Astrocyte (in vitro differentiated cells and primary cell): ENCODE measurements at regions not wholly inside any gene's neighbourhood (a gene's known extent, or its start where the extent isn't known, plus 50 kb on each side); places are given as distances from the start of the nearest gene placed in this dataset.

Source experiments
- DNase-seq: peaks from one replicate; pipeline ENCODE4 v3.0.0-alpha.2; 2010; ENCODE audit warnings: low read depth
- FAIRE-seq: peaks from 2 replicates; lab custom pipeline; 2011; peaks lifted over from hg19 to GRCh38; lab: Jason Lieb, UNC
- H2AFZ ChIP-seq: 2 replicates; pipeline ENCODE4 v1.6.0; 2012; ENCODE audit warnings: low read depth, low read length, inconsistent platforms
- H3K27ac ChIP-seq: 2 replicates; pipeline ENCODE4 v1.5.1; 2011; ENCODE audit warnings: low read depth, low read length, inconsistent platforms
- H3K27me3 ChIP-seq: 2 replicates; pipeline ENCODE4 v1.6.0; 2011; ENCODE audit warnings: low read length, inconsistent platforms; ENCODE audit not compliant: insufficient read depth
- H3K36me3 ChIP-seq: 2 replicates; pipeline ENCODE4 v1.5.1; 2011; ENCODE audit warnings: low read length, inconsistent platforms; ENCODE audit not compliant: insufficient read depth
- H3K4me1 ChIP-seq: 2 replicates; pipeline ENCODE4 v1.5.1; 2011; ENCODE audit warnings: low read length, inconsistent platforms; ENCODE audit not compliant: insufficient read depth
- H3K4me2 ChIP-seq: 2 replicates; pipeline ENCODE4 v1.6.0; 2012; ENCODE audit warnings: low read length, inconsistent platforms
- H3K4me3 ChIP-seq: 2 replicates; pipeline ENCODE4 v1.5.1; 2011; ENCODE audit warnings: low read depth, mild to moderate bottlenecking, low read length, inconsistent platforms; ENCODE audit not compliant: insufficient read depth
- H3K79me2 ChIP-seq: 2 replicates; pipeline ENCODE4 v1.6.0; 2012; ENCODE audit warnings: mild to moderate bottlenecking, low read length, inconsistent platforms; ENCODE audit not compliant: insufficient read depth
- H3K9ac ChIP-seq: 2 replicates; pipeline ENCODE4 v1.6.0; 2012; ENCODE audit warnings: mild to moderate bottlenecking, low read length, inconsistent platforms
- H3K9me3 ChIP-seq: 2 replicates; pipeline ENCODE4 v1.5.1; 2012; ENCODE audit warnings: low read depth, mild to moderate bottlenecking, low read length, inconsistent platforms; ENCODE audit not compliant: insufficient read depth
- H4K20me1 ChIP-seq: 2 replicates; pipeline ENCODE4 v1.6.0; 2012; ENCODE audit warnings: low read length, inconsistent platforms; ENCODE audit not compliant: insufficient read depth
- H3K27ac Mint-ChIP-seq: one replicate; pipeline ENCODE4 v1.8.0; 2021; ENCODE audit warnings: mild to moderate bottlenecking, mixed read lengths; ENCODE audit not compliant: unreplicated experiment
- H3K27me3 Mint-ChIP-seq: one replicate; pipeline ENCODE4 v1.8.0; 2021; ENCODE audit warnings: low read depth, mixed read lengths; ENCODE audit not compliant: unreplicated experiment
- H3K36me3 Mint-ChIP-seq: one replicate; pipeline ENCODE4 v1.8.0; 2021; ENCODE audit warnings: low read depth, mixed read lengths; ENCODE audit not compliant: unreplicated experiment
- H3K4me1 Mint-ChIP-seq: one replicate; pipeline ENCODE4 v1.8.0; 2021; ENCODE audit warnings: low read depth, mixed read lengths; ENCODE audit not compliant: unreplicated experiment
- H3K4me3 Mint-ChIP-seq: one replicate; pipeline ENCODE4 v1.8.0; 2021; ENCODE audit warnings: mild to moderate bottlenecking, moderate library complexity, mixed read lengths; ENCODE audit not compliant: unreplicated experiment
- H3K9me3 Mint-ChIP-seq: one replicate; pipeline ENCODE4 v1.8.0; 2021; ENCODE audit warnings: mild to moderate bottlenecking, mixed read lengths; ENCODE audit not compliant: unreplicated experiment
- EZH2 ChIP-seq: IDR thresholded peaks from 2 replicates; pipeline ENCODE4 v1.6.1; 2012; ENCODE audit warnings: mild to moderate bottlenecking, low read length, inconsistent platforms; ENCODE audit not compliant: insufficient read depth
- TF ChIP-seq, protein P1 (sequence below): IDR thresholded peaks from 2 replicates; pipeline ENCODE4 v1.5.1; 2011; ENCODE audit warnings: low read depth, mild to moderate bottlenecking, inconsistent platforms, low read length, moderate library complexity; ENCODE audit not compliant: insufficient read depth

DNA sequence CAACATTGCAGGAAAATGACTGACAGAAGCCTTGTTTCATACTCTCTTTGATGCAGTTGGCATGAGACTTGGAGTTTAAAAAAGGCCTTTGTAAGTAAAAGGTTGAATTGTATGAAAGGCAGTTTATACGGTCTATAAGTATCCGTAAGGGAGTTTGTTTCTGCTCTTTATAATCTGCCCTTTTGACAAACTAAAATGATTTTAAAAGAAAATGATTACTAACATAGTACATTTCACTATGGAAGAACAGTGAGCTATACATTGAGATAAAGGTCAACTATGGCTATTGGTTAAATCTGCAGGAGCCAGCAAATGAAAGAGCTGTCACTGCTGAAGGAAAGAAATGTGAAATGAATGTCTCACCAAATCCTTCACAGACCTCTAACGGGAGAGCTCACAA is 296.1 kb upstream of the SLITRK6 start:
- Histone ChIP-seq H3K27me3 (no peaks in the 10 kb centered on the region), H3K36me3 (no peaks in the 10 kb centered on the region), H3K4me3 (no peak overlapping the region), H3K4me2 (no peak overlapping the region), H3K79me2 (no peaks in the 10 kb centered on the region), H3K4me1 (no peaks in the 10 kb centered on the region), H4K20me1 (no peaks in the 10 kb centered on the region), H3K9ac (no peak overlapping the region), H2AFZ (no peak overlapping the region), H3K9me3 (no peaks in the 10 kb centered on the region), H3K27ac (no peak overlapping the region)
- H3K4me3 Mint-ChIP-seq, result no peak overlapping the region
- no peaks in the 10 kb centered on the region for H3K4me1 Mint-ChIP-seq
- no peaks in the 10 kb centered on the region for H3K27me3 Mint-ChIP-seq
- H3K36me3 Mint-ChIP-seq, result no peaks in the 10 kb centered on the region
- DNase-seq (no peak), FAIRE-seq (no peak)
- TF ChIP-seq, protein P1, sequence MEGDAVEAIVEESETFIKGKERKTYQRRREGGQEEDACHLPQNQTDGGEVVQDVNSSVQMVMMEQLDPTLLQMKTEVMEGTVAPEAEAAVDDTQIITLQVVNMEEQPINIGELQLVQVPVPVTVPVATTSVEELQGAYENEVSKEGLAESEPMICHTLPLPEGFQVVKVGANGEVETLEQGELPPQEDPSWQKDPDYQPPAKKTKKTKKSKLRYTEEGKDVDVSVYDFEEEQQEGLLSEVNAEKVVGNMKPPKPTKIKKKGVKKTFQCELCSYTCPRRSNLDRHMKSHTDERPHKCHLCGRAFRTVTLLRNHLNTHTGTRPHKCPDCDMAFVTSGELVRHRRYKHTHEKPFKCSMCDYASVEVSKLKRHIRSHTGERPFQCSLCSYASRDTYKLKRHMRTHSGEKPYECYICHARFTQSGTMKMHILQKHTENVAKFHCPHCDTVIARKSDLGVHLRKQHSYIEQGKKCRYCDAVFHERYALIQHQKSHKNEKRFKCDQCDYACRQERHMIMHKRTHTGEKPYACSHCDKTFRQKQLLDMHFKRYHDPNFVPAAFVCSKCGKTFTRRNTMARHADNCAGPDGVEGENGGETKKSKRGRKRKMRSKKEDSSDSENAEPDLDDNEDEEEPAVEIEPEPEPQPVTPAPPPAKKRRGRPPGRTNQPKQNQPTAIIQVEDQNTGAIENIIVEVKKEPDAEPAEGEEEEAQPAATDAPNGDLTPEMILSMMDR, result no peak
- TF ChIP-seq EZH2, result no peak
- H3K27ac Mint-ChIP-seq, result no peak overlapping the region
- no peaks in the 10 kb centered on the region for H3K9me3 Mint-ChIP-seq

DNA sequence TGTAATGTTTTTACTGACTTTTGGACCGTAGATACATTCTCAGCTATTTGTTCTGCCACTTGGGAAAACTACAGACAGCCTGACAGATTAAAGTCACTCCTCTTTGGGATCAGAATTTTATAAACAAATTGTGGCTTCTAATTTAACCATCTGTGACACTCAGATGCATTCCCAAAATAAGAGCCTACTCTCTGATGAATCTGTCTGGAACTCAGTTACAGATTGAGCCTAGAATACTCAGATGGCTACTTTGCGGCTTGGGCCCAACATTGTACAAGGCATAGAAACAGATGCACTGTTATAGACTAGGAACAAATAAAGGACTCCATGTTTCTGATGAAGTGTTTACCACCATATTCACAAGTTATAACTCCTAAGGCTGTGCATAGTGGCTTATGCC is 291.0 kb upstream of the SLITRK6 start:
- Histone ChIP-seq H3K9ac (no peak overlapping the region), H3K36me3 (no peaks in the 10 kb centered on the region), H3K9me3 (no peaks in the 10 kb centered on the region), H2AFZ (no peak overlapping the region), H4K20me1 (no peaks in the 10 kb centered on the region), H3K27me3 (no peaks in the 10 kb centered on the region), H3K4me3 (no peak overlapping the region), H3K27ac (no peak overlapping the region), H3K4me2 (no peak overlapping the region), H3K79me2 (no peaks in the 10 kb centered on the region), H3K4me1 (no peaks in the 10 kb centered on the region)
- DNase-seq (no peak), FAIRE-seq (no peak)
- Mint-ChIP-seq H3K36me3 (no peaks in the 10 kb centered on the region), H3K9me3 (no peaks in the 10 kb centered on the region), H3K4me3 (no peak overlapping the region), H3K27me3 (no peaks in the 10 kb centered on the region), H3K27ac (no peak overlapping the region), H3K4me1 (peaks cover 2% of the 10 kb centered on the region)
- TF ChIP-seq, protein P1, result no peak
- no peak for TF ChIP-seq EZH2

DNA sequence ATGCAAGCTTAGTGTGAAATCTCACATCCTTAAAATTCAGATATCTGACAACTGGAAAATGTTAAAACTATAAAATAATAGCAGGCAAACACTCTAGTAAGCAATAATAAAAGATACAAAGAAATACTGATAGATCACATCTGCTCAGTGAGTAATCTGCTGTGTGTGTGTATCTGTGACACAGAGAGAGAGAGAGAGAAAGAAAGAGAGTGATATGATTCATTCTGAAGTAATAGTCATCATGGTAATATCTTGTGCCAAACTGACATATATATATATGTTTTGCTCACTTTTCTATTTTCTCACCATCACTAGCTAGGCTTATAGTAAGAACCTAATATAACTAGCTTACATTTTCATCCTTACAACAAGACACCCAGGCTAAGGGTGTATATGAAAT is 288.0 kb upstream of the SLITRK6 start:
- Histone ChIP-seq H3K36me3 (no peaks in the 10 kb centered on the region), H3K9ac (no peak overlapping the region), H3K4me3 (no peak overlapping the region), H3K4me1 (no peaks in the 10 kb centered on the region), H2AFZ (no peak overlapping the region), H3K27me3 (no peaks in the 10 kb centered on the region), H3K9me3 (no peaks in the 10 kb centered on the region), H3K79me2 (no peaks in the 10 kb centered on the region), H3K27ac (no peak overlapping the region), H3K4me2 (no peak overlapping the region), H4K20me1 (no peaks in the 10 kb centered on the region)
- no peak overlapping the region for H3K27ac Mint-ChIP-seq
- no peaks in the 10 kb centered on the region for H3K9me3 Mint-ChIP-seq
- no peak for FAIRE-seq
- no peak overlapping the region for H3K4me3 Mint-ChIP-seq
- peak; percentile 9 for DNase-seq
- no peaks in the 10 kb centered on the region for H3K36me3 Mint-ChIP-seq
- TF ChIP-seq EZH2, result no peak
- TF ChIP-seq, protein P1, result no peak
- peaks cover 2% of the 10 kb centered on the region for H3K4me1 Mint-ChIP-seq
- H3K27me3 Mint-ChIP-seq, result no peaks in the 10 kb centered on the region
